ENCODE measurements at regions not wholly inside any gene's neighbourhood (a gene's known extent, or its start where the extent isn't known, plus 50 kb on each side); places are given as distances from the start of the nearest gene placed in this dataset.
"Not testable (repeated sequence)": the region's sequence is repeated elsewhere in the genome, so short reads cannot be mapped to it uniquely, and the experiment has no call there.

GRCh38 chr4:116627545-116627944 lies 457.8 kb downstream of the TRAM1L1 start:
- TF ChIP-seq BCL6B (tag by site-specific recombination; IDR thresholded peaks at IDR 0.05) (no peak), YY2 (tag by site-specific recombination; IDR thresholded peaks at IDR 0.05) (no peak), ZNF677 (tag by site-specific recombination; IDR thresholded peaks at IDR 0.05) (no peak), ZNF548 (tag by site-specific recombination; IDR thresholded peaks at IDR 0.05) (no peak), ATF2 (tag by site-specific recombination; IDR thresholded peaks at IDR 0.05; ENCODE audit: low read depth) (no peak), ZSCAN23 (tag by site-specific recombination; IDR thresholded peaks at IDR 0.05) (no peak), PRDM6 (tag by site-specific recombination; IDR thresholded peaks at IDR 0.05) (no peak), ZNF398 (tag by site-specific recombination; IDR thresholded peaks at IDR 0.05) (no peak), ZFP37 (tag by site-specific recombination; IDR thresholded peaks at IDR 0.05) (no peak)
- H3K27ac ChIP-seq (ENCODE audit: extremely low read depth, low read depth, low read length): no peak overlapping the region
- no peaks in the 10 kb centered on the region for H3K4me1 ChIP-seq (ENCODE audit: control insufficient read depth, insufficient read depth, low read length)
- H3K4me3 ChIP-seq (ENCODE audit: low read depth, low read length): no peak overlapping the region
- H3K36me3 ChIP-seq (ENCODE audit: control insufficient read depth in 2 of 2, insufficient read depth in 1 of 2, low read length in 2 of 2): no peaks in the 10 kb centered on the region
- ChIA-PET CTCF (interaction anchor here (0.6 kb wide), 1 partner anchor 307 kb away, joined by 8 read pairs; no protein-coding TSS in a partner anchor), POLR2A (no interaction called here)
- H3K9me3 ChIP-seq (ENCODE audit: control insufficient read depth, insufficient read depth, low read depth, low read length): no peaks in the 10 kb centered on the region

GRCh38 chr4:116619508-116619907 lies 465.9 kb downstream of the TRAM1L1 start:
- CTCF ChIA-PET; H3K36me3 ChIP-seq (ENCODE audit: control insufficient read depth in 2 of 2, insufficient read depth in 1 of 2, low read length in 2 of 2); POLR2A ChIA-PET; H3K27ac ChIP-seq (ENCODE audit: extremely low read depth, low read depth, low read length); H3K4me1 ChIP-seq (ENCODE audit: control insufficient read depth, insufficient read depth, low read length); H3K9me3 ChIP-seq (ENCODE audit: control insufficient read depth, insufficient read depth, low read depth, low read length); H3K4me3 ChIP-seq (ENCODE audit: low read depth, low read length): not testable (repeated sequence)

- Histone ChIP-seq H3K27ac (ENCODE audit: extremely low read depth, low read depth, low read length) (no peak overlapping the region), H3K36me3 (ENCODE audit: control insufficient read depth in 2 of 2, insufficient read depth in 1 of 2, low read length in 2 of 2) (no peaks in the 10 kb centered on the region), H3K4me1 (ENCODE audit: control insufficient read depth, insufficient read depth, low read length) (no peaks in the 10 kb centered on the region), H3K4me3 (ENCODE audit: low read depth, low read length) (no peak overlapping the region), H3K9me3 (ENCODE audit: control insufficient read depth, insufficient read depth, low read depth, low read length) (no peaks in the 10 kb centered on the region)
- ChIA-PET CTCF (no interaction called here), POLR2A (no interaction called here)
- TF ChIP-seq ZNF184 (tag by site-specific recombination; IDR thresholded peaks at IDR 0.05) (no peak), PRDM4 (tag by site-specific recombination; IDR thresholded peaks at IDR 0.05) (no peak), REST (tag by site-specific recombination; IDR thresholded peaks at IDR 0.05) (no peak)
These were observed 466.7 kb downstream of the TRAM1L1 start for GRCh38 chr4:116618638-116619037.
